WTC11 (cell line): ENCODE measurements at regions not wholly inside any gene's neighbourhood (a gene's known extent, or its start where the extent isn't known, plus 50 kb on each side); places are given as distances from the start of the nearest gene placed in this dataset.

Experiments
- ATAC-seq: fragments of 200-7000 bp; cut with Tn5 transposase; 2 replicates; pipeline ENCODE4 v1.10.0; 2021; ENCODE audit warnings: mild to moderate bottlenecking, moderate library complexity
- CTCF ChIA-PET: fragments of 300-600 bp; sonication (Branson Sonifier 250); formaldehyde crosslinking; loops from one replicate; lab custom pipeline; 2021; ENCODE audit warnings: antibody characterized with exemption; lab: Charles Lee
- POLR2A ChIA-PET: fragments of 350-600 bp; sonication (Branson Sonifier 250); formaldehyde crosslinking; loops from one replicate; lab custom pipeline; 2021; ENCODE audit warnings: antibody characterized with exemption; lab: Charles Lee
- DNase-seq: peaks from one replicate; pipeline ENCODE4 v3.0.0; 2021; ENCODE audit warnings: low spot score
- H3K27ac Mint-ChIP-seq: 2 replicates; pipeline ENCODE4 v1.8.0; 2021; ENCODE audit warnings: mixed read lengths
- H3K27me3 Mint-ChIP-seq: 2 replicates; pipeline ENCODE4 v1.8.0; 2021; ENCODE audit warnings: low read depth, mild to moderate bottlenecking, moderate library complexity, mixed read lengths
- H3K36me3 Mint-ChIP-seq: 2 replicates; pipeline ENCODE4 v1.8.0; 2021; ENCODE audit warnings: mixed read lengths
- H3K4me1 Mint-ChIP-seq: 2 replicates; pipeline ENCODE4 v1.8.0; 2022; ENCODE audit warnings: mixed read lengths
- H3K4me3 Mint-ChIP-seq: 2 replicates; pipeline ENCODE4 v1.8.0; 2021; ENCODE audit warnings: mild to moderate bottlenecking, moderate library complexity, mixed read lengths
- H3K9me3 Mint-ChIP-seq: 2 replicates; pipeline ENCODE4 v1.8.0; 2021; ENCODE audit warnings: mixed read lengths
- FOXP1 ChIP-seq: sonication (generic); formaldehyde crosslinking; IDR thresholded peaks from 2 replicates; pipeline ENCODE4 v1.8.0; 2022; ENCODE audit warnings: missing genetic modification reagents, mild to moderate bottlenecking, moderate library complexity, borderline replicate concordance
- GRHL2 ChIP-seq: fragments of 250-450 bp; sonication (Bioruptor Pico); IDR thresholded peaks from 2 replicates; pipeline ENCODE4 v1.8.0; 2022; ENCODE audit warnings: mild to moderate bottlenecking, moderate library complexity; ENCODE audit not compliant: insufficient replicate concordance, severe bottlenecking
- GTF2I ChIP-seq: fragments of 250-450 bp; sonication (Bioruptor Pico); conservative IDR thresholded peaks from 2 replicates; pipeline ENCODE4 v1.4.0; 2021; ENCODE audit warnings: mild to moderate bottlenecking
- MXD4 ChIP-seq: fragments of 250-450 bp; sonication (Bioruptor Pico); IDR thresholded peaks from 2 replicates; pipeline ENCODE4 v1.8.0; 2021; ENCODE audit warnings: mild to moderate bottlenecking, moderate library complexity, borderline replicate concordance
- NFE2L1 ChIP-seq: sonication (generic); formaldehyde crosslinking; IDR thresholded peaks from 2 replicates; pipeline ENCODE4 v1.8.1; 2023; ENCODE audit warnings: missing genetic modification reagents
- RORB ChIP-seq: fragments of 250-450 bp; sonication (Bioruptor Pico); IDR thresholded peaks from 2 replicates; pipeline ENCODE4 v1.9.0; 2021; ENCODE audit warnings: mild to moderate bottlenecking
- SMAD3 ChIP-seq: sonication (generic); formaldehyde crosslinking; IDR thresholded peaks from 2 replicates; pipeline ENCODE4 v1.8.0; 2022; ENCODE audit warnings: missing genetic modification reagents, mild to moderate bottlenecking, borderline replicate concordance
- TCF7 ChIP-seq: sonication (generic); formaldehyde crosslinking; IDR thresholded peaks from 2 replicates; pipeline ENCODE4 v1.8.0; 2022; ENCODE audit warnings: mild to moderate bottlenecking, low read depth, missing genetic modification reagents, moderate library complexity
- TEAD1 ChIP-seq: sonication (generic); formaldehyde crosslinking; IDR thresholded peaks from 2 replicates; pipeline ENCODE4 v1.8.0; 2022; ENCODE audit warnings: mild to moderate bottlenecking, missing genetic modification reagents
- TP53 ChIP-seq: sonication (generic); formaldehyde crosslinking; IDR thresholded peaks from 2 replicates; pipeline ENCODE4 v1.8.1; 2023; ENCODE audit warnings: mild to moderate bottlenecking, missing genetic modification reagents
- ZNF121 ChIP-seq: sonication (generic); formaldehyde crosslinking; IDR thresholded peaks from 2 replicates; pipeline ENCODE4 v1.8.0; 2023; ENCODE audit warnings: missing genetic modification reagents
- ZNF263 ChIP-seq: sonication (generic); formaldehyde crosslinking; IDR thresholded peaks from 2 replicates; pipeline ENCODE4 v1.8.1; 2022; ENCODE audit warnings: low read depth, mild to moderate bottlenecking, moderate library complexity, missing genetic modification reagents
- TF ChIP-seq, protein P1 (sequence below): sonication (generic); formaldehyde crosslinking; IDR thresholded peaks from 2 replicates; pipeline ENCODE4 v1.8.1; 2023; ENCODE audit warnings: mild to moderate bottlenecking, missing genetic modification reagents, borderline replicate concordance
- TF ChIP-seq, protein P2 (sequence below): fragments of 250-450 bp; sonication (Bioruptor Pico); IDR thresholded peaks from 2 replicates; pipeline ENCODE4 v1.8.0; 2021; ENCODE audit warnings: mild to moderate bottlenecking
- TF ChIP-seq, protein P3 (sequence below): fragments of 250-450 bp; sonication (Bioruptor Pico); IDR thresholded peaks from 2 replicates; pipeline ENCODE4 v2.1.2; 2022; ENCODE audit warnings: mild to moderate bottlenecking, moderate library complexity
- TF ChIP-seq, protein P4 (sequence below): sonication (generic); formaldehyde crosslinking; IDR thresholded peaks from 2 replicates; pipeline ENCODE4 v1.8.0; 2022; ENCODE audit warnings: mild to moderate bottlenecking, missing genetic modification reagents
- TF ChIP-seq, protein P5 (sequence below): fragments of 200-600 bp; IDR thresholded peaks from 2 replicates; pipeline ENCODE4 v1.8.0; 2022; ENCODE audit warnings: antibody characterized with exemption
- TF ChIP-seq, protein P6 (sequence below): sonication (generic); formaldehyde crosslinking; IDR thresholded peaks from 2 replicates; pipeline ENCODE4 v1.8.1; 2023; ENCODE audit warnings: mild to moderate bottlenecking, missing genetic modification reagents

DNA sequence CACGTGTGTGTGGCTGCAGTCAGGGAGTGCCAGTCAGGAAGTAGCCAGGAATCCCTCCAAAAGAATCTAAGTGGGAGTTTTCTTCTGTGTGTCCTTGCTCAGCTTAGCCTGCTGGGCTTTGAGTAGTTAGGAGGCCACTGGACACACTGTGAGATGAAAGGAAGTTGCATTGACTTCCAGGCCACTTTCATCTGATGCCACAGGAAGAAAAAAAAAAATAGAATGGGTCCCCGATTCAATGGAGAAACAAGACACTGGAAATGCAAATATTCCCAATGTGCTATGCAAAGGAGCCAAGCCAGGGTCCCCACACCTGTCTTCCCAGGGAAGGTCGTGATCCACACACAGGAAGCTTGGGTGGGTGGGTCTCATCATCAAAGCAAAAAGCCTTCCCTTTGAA is 95.6 kb upstream of the E2F8 start:
- peaks cover 25% of the 10 kb centered on the region for H3K27me3 Mint-ChIP-seq
- H3K4me3 Mint-ChIP-seq: no peak overlapping the region
- DNase-seq (no peak), ATAC-seq (no peak)
- ChIA-PET POLR2A (interaction anchor here (0.6 kb wide), 1 partner anchor 221 kb away, joined by 6 read pairs; no protein-coding TSS in a partner anchor), CTCF (no interaction called here)
- no peak overlapping the region for H3K27ac Mint-ChIP-seq
- no peaks in the 10 kb centered on the region for H3K4me1 Mint-ChIP-seq
- no peak for TF ChIP-seq ZNF121 (CRISPR knock-in tag)
- TF ChIP-seq, protein P1, sequence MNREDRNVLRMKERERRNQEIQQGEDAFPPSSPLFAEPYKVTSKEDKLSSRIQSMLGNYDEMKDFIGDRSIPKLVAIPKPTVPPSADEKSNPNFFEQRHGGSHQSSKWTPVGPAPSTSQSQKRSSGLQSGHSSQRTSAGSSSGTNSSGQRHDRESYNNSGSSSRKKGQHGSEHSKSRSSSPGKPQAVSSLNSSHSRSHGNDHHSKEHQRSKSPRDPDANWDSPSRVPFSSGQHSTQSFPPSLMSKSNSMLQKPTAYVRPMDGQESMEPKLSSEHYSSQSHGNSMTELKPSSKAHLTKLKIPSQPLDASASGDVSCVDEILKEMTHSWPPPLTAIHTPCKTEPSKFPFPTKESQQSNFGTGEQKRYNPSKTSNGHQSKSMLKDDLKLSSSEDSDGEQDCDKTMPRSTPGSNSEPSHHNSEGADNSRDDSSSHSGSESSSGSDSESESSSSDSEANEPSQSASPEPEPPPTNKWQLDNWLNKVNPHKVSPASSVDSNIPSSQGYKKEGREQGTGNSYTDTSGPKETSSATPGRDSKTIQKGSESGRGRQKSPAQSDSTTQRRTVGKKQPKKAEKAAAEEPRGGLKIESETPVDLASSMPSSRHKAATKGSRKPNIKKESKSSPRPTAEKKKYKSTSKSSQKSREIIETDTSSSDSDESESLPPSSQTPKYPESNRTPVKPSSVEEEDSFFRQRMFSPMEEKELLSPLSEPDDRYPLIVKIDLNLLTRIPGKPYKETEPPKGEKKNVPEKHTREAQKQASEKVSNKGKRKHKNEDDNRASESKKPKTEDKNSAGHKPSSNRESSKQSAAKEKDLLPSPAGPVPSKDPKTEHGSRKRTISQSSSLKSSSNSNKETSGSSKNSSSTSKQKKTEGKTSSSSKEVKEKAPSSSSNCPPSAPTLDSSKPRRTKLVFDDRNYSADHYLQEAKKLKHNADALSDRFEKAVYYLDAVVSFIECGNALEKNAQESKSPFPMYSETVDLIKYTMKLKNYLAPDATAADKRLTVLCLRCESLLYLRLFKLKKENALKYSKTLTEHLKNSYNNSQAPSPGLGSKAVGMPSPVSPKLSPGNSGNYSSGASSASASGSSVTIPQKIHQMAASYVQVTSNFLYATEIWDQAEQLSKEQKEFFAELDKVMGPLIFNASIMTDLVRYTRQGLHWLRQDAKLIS (CRISPR knock-in tag): no peak
- no peak for TF ChIP-seq TEAD1 (CRISPR knock-in tag)
- TF ChIP-seq, protein P2, sequence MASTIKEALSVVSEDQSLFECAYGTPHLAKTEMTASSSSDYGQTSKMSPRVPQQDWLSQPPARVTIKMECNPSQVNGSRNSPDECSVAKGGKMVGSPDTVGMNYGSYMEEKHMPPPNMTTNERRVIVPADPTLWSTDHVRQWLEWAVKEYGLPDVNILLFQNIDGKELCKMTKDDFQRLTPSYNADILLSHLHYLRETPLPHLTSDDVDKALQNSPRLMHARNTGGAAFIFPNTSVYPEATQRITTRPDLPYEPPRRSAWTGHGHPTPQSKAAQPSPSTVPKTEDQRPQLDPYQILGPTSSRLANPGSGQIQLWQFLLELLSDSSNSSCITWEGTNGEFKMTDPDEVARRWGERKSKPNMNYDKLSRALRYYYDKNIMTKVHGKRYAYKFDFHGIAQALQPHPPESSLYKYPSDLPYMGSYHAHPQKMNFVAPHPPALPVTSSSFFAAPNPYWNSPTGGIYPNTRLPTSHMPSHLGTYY: no peak
- no peaks in the 10 kb centered on the region for H3K36me3 Mint-ChIP-seq
- no peaks in the 10 kb centered on the region for H3K9me3 Mint-ChIP-seq

DNA sequence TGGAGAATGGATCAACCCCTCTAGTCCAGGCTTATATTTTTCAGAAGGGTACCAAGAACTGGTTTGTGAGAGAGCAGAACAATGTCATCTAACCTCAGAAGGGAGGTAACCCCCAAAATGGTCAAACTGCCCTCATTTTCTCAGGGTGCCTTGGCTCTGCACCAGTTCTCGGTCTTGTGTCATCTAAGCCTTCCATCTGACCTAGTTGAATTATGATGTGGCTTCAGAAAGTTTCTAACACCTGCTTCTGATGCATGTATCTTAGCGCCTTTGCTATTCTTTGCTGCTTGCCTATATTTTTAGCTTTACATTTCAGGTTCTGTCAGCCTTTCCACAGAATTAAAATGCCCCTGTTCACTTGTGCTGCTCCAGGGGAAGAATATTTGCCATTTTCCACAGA is 91.7 kb upstream of the E2F8 start:
- no peak for DNase-seq
- H3K4me3 Mint-ChIP-seq: no peak overlapping the region
- POLR2A ChIA-PET: no interaction called here
- no peak for TF ChIP-seq MXD4 (CRISPR knock-in tag)
- no peak for TF ChIP-seq FOXP1 (CRISPR knock-in tag)
- no peak for TF ChIP-seq NFE2L1 (CRISPR knock-in tag)
- TF ChIP-seq GTF2I (CRISPR knock-in tag): no peak
- no peak for TF ChIP-seq ZNF263 (CRISPR knock-in tag)
- TF ChIP-seq, protein P3, sequence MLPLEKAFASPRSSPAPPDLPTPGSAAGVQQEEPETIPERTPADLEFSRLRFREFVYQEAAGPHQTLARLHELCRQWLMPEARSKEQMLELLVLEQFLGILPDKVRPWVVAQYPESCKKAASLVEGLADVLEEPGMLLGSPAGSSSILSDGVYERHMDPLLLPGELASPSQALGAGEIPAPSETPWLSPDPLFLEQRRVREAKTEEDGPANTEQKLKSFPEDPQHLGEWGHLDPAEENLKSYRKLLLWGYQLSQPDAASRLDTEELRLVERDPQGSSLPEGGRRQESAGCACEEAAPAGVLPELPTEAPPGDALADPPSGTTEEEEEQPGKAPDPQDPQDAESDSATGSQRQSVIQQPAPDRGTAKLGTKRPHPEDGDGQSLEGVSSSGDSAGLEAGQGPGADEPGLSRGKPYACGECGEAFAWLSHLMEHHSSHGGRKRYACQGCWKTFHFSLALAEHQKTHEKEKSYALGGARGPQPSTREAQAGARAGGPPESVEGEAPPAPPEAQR (CRISPR knock-in tag): no peak
- no peak for TF ChIP-seq TCF7 (CRISPR knock-in tag)
- TF ChIP-seq SMAD3 (CRISPR knock-in tag): no peak
- no peak for TF ChIP-seq RORB (CRISPR knock-in tag)
- no peak for TF ChIP-seq TP53 (CRISPR knock-in tag)
- TF ChIP-seq, protein P4, sequence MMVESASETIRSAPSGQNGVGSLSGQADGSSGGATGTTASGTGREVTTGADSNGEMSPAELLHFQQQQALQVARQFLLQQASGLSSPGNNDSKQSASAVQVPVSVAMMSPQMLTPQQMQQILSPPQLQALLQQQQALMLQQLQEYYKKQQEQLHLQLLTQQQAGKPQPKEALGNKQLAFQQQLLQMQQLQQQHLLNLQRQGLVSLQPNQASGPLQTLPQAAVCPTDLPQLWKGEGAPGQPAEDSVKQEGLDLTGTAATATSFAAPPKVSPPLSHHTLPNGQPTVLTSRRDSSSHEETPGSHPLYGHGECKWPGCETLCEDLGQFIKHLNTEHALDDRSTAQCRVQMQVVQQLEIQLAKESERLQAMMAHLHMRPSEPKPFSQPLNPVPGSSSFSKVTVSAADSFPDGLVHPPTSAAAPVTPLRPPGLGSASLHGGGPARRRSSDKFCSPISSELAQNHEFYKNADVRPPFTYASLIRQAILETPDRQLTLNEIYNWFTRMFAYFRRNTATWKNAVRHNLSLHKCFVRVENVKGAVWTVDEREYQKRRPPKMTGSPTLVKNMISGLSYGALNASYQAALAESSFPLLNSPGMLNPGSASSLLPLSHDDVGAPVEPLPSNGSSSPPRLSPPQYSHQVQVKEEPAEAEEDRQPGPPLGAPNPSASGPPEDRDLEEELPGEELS (CRISPR knock-in tag): no peak
- TF ChIP-seq, protein P5, sequence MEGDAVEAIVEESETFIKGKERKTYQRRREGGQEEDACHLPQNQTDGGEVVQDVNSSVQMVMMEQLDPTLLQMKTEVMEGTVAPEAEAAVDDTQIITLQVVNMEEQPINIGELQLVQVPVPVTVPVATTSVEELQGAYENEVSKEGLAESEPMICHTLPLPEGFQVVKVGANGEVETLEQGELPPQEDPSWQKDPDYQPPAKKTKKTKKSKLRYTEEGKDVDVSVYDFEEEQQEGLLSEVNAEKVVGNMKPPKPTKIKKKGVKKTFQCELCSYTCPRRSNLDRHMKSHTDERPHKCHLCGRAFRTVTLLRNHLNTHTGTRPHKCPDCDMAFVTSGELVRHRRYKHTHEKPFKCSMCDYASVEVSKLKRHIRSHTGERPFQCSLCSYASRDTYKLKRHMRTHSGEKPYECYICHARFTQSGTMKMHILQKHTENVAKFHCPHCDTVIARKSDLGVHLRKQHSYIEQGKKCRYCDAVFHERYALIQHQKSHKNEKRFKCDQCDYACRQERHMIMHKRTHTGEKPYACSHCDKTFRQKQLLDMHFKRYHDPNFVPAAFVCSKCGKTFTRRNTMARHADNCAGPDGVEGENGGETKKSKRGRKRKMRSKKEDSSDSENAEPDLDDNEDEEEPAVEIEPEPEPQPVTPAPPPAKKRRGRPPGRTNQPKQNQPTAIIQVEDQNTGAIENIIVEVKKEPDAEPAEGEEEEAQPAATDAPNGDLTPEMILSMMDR: no peak
- TF ChIP-seq, protein P6, sequence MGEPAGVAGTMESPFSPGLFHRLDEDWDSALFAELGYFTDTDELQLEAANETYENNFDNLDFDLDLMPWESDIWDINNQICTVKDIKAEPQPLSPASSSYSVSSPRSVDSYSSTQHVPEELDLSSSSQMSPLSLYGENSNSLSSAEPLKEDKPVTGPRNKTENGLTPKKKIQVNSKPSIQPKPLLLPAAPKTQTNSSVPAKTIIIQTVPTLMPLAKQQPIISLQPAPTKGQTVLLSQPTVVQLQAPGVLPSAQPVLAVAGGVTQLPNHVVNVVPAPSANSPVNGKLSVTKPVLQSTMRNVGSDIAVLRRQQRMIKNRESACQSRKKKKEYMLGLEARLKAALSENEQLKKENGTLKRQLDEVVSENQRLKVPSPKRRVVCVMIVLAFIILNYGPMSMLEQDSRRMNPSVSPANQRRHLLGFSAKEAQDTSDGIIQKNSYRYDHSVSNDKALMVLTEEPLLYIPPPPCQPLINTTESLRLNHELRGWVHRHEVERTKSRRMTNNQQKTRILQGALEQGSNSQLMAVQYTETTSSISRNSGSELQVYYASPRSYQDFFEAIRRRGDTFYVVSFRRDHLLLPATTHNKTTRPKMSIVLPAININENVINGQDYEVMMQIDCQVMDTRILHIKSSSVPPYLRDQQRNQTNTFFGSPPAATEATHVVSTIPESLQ (CRISPR knock-in tag): no peak
- no peak for TF ChIP-seq GRHL2 (CRISPR knock-in tag)
- TF ChIP-seq, all 79 proteins: peak for 0
- Mint-ChIP-seq H3K27me3 (no peaks in the 10 kb centered on the region; the same call in none of the 2 replicates), H3K9me3 (no peaks in the 10 kb centered on the region), H3K27ac (no peak overlapping the region), H3K4me1 (no peaks in the 10 kb centered on the region), H3K36me3 (no peaks in the 10 kb centered on the region)
- CTCF ChIA-PET: no interaction called here
- no peak for ATAC-seq
